ENCODE measurements at regions not wholly inside any gene's neighbourhood (a gene's known extent, or its start where the extent isn't known, plus 50 kb on each side); places are given as distances from the start of the nearest gene placed in this dataset.

DNA sequence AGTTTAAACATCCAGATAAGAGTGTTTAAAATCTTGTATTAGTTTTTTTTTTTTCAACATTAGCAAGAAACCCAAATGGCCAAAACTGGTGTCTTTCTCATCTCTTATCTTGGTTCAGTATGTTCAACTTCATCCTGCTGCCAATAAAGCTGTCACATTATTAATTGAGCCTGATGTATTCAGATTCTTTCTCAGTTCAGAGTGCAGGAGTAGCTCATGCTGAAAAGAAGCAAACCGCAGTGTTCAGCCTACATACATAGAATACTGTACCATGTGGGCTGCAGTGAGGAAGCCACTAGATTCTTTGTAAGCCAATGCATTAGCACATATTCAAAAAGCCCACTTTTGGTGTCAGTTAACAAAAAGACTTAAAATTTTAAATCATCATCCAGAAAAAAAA is 76.2 kb downstream of the C18orf54 start:
- TF ChIP-seq, protein P1, sequence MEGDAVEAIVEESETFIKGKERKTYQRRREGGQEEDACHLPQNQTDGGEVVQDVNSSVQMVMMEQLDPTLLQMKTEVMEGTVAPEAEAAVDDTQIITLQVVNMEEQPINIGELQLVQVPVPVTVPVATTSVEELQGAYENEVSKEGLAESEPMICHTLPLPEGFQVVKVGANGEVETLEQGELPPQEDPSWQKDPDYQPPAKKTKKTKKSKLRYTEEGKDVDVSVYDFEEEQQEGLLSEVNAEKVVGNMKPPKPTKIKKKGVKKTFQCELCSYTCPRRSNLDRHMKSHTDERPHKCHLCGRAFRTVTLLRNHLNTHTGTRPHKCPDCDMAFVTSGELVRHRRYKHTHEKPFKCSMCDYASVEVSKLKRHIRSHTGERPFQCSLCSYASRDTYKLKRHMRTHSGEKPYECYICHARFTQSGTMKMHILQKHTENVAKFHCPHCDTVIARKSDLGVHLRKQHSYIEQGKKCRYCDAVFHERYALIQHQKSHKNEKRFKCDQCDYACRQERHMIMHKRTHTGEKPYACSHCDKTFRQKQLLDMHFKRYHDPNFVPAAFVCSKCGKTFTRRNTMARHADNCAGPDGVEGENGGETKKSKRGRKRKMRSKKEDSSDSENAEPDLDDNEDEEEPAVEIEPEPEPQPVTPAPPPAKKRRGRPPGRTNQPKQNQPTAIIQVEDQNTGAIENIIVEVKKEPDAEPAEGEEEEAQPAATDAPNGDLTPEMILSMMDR (IDR thresholded peaks at IDR 0.05) = no peak
- TF ChIP-seq CEBPB (IDR thresholded peaks at IDR 0.05) (no peak), FOSL2 (IDR thresholded peaks at IDR 0.05) (no peak), FOSL2 (CRISPR knock-in tag; IDR thresholded peaks at IDR 0.05) (no peak), RNF2 (IDR thresholded peaks at IDR 0.05; ENCODE audit: borderline replicate concordance, low read depth) (no peak), RAD21 (conservative IDR thresholded peaks at IDR 0.05 in 1 of 2, IDR thresholded peaks at IDR 0.05 in 1 of 2) (no peak), CBX8 (IDR thresholded peaks at IDR 0.05) (no peak), POLR2A (IDR thresholded peaks at IDR 0.05; ENCODE audit: low read length) (no peak), EP300 (IDR thresholded peaks at IDR 0.05) (no peak)
